Motor neuron (in vitro differentiated cells): ENCODE measurements at regions not wholly inside any gene's neighbourhood (a gene's known extent, or its start where the extent isn't known, plus 50 kb on each side); places are given as distances from the start of the nearest gene placed in this dataset.

Source experiments
- ATAC-seq, 8 experiments: fragments of 200-7000 bp; cut with Tn5 transposase; replicated peaks in 6 of 8; 2 replicates each; pipeline ENCODE4 v1.8.0; 2021; ENCODE audit warnings: mild to moderate bottlenecking in 8 of 8, moderate library complexity in 8 of 8
- H3K27ac ChIP-seq, 2 donors: fragments of 250-450 bp; sonication (Bioruptor Pico); 2 replicates each; pipeline ENCODE4 v1.9.0; 2021; ENCODE audit warnings: antibody characterized with exemption in 2 of 2, mild to moderate bottlenecking in 2 of 2, moderate library complexity in 1 of 2
- H3K4me1 ChIP-seq, 2 donors: fragments of 250-450 bp; sonication (Bioruptor Pico); replicated peaks in 1 of 2; 2 replicates each; pipeline ENCODE4 v1.6.1; 2021; ENCODE audit warnings: antibody characterized with exemption in 2 of 2, mild to moderate bottlenecking in 2 of 2, moderate library complexity in 1 of 2
- H3K4me3 ChIP-seq, 5 donors: fragments of 250-450 bp; sonication (Bioruptor Pico); 2 replicates each; pipeline ENCODE4 v1.9.0; 2021; ENCODE audit warnings: antibody characterized with exemption in 5 of 5, mild to moderate bottlenecking in 5 of 5, moderate library complexity in 4 of 5
- WGBS, 10 experiments: fragments of 450-650 bp; shearing (Covaris generic); methylation state at CpG; one replicate each; pipeline ENCODE4 v1.0.0; 2022; 5-methylcytosine and 5-hydroxymethylcytosine counted together
- in situ Hi-C, 9 experiments: fragments of 400-800 bp; cut with MboI; loops; one replicate each; pipeline ENCODE4 v1.15.0; 2021; ENCODE audit warnings: low sequenced_read_pairs in 9 of 9, low pct_unique_long_range_greater_than_20kb in 2 of 9; ENCODE audit not compliant: unreplicated experiment in 9 of 9

DNA sequence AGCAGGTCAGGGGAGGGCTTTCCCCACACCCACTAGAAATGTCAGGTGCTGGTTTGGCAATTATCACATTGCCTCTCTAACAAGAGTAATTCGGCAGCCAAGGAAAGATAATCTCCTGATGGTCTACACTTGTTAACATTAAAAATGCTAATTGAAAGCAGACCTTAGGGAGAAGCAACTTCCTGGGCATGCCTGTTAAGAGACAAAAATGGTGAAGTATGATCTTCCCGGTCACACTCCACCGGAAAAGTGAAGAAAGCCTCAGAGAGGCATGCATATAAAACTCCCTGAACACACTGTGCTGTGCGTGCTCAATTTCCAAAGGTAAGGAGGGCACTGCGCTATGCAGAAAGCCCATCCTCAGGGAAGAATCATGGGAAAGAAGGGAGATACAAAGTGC is 244.3 kb downstream of the FAM170A start:
- ATAC-seq, result no peak
- in situ Hi-C loops, result no loop called here
- H3K4me1 ChIP-seq, result no peaks in the 10 kb centered on the region
- 0 to 100% (median 75%) methylated on average over 1 to 5 of the region's 5 CpGs; no CpG with 5 or more reads in 1 of the 10 experiments for WGBS, 10 experiments
- H3K4me3 ChIP-seq, result no peak overlapping the region
- no peak overlapping the region for H3K27ac ChIP-seq

DNA sequence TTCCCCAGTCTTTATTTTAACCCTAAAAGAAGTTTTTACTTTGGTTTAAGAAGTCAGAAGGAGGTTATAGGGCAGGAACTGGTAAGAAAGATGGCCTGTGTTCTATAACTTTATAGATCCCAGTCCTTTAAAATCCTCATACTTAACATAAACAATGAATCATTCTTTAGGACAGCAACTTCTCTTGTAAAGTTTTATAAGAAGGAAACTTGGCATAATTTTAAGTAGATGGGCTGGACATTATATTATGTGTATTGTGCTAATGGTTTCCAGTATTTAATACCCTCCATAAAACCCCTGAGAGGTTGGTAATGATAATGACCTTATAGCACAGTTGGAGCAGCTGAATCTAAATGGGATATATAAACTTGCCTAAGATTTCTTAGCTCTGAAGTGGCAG is 247.2 kb downstream of the FAM170A start:
- in situ Hi-C loops, result no loop called here
- H3K4me3 ChIP-seq, result no peak overlapping the region
- no peak for ATAC-seq
- no peak overlapping the region for H3K27ac ChIP-seq
- no peaks in the 10 kb centered on the region for H3K4me1 ChIP-seq

DNA sequence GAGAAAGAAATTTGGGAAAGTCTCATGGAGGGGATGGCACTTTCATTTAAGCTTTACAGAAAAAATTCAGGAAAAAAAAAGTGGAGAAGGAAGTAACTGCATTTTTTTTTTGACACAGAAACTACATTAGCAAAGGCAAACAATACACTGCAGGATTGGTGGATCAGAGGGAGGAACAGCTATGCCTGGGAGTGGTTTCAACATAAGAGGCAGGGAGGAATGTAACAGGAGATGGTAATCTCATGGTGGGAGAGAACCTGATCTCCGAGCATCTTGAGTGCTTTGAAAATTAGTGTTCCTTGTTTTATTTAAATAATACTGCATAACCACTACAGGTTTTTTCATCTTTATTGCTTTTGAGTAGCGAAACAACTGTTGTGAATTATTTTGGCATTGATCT is 249.4 kb downstream of the FAM170A start:
- Histone ChIP-seq H3K4me1 (no peaks in the 10 kb centered on the region), H3K4me3 (no peak overlapping the region), H3K27ac (no peak overlapping the region)
- ATAC-seq, result peak in 3 of 8 experiments; percentile 38 to 63 (median 48)
- in situ Hi-C loops, result no loop called here
- WGBS, 10 experiments, result 8 to 83% (median 63%) methylated on average over 1 to 2 of the region's 2 CpGs; no CpG with 5 or more reads in 2 of the 10 experiments

DNA sequence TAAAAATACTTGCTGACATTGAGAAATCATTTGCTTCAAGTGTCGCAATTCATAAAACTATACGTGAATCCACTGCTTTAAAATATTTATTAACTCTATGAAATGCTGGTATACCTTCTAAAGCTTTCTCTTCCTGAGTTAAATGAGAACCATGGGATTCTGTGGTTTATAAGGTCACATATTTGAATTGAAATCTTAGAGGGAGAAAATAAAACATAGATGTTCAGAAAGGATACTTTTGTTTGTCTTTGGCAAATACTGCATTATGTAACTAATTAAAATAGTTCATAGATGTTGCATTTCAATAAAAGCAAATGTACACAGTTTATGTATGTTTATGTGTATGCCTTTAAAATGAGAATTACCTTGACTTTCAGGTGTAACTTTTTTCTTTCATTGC is 250.1 kb downstream of the FAM170A start:
- no peak for ATAC-seq
- H3K4me3 ChIP-seq, result no peak overlapping the region
- no peaks in the 10 kb centered on the region for H3K4me1 ChIP-seq
- H3K27ac ChIP-seq, result no peak overlapping the region
- in situ Hi-C loops, result no loop called here
- 38 to 100% (median 90%) methylated on average over 2 of the region's 2 CpGs; no CpG with 5 or more reads in 1 of the 10 experiments for WGBS, 10 experiments

DNA sequence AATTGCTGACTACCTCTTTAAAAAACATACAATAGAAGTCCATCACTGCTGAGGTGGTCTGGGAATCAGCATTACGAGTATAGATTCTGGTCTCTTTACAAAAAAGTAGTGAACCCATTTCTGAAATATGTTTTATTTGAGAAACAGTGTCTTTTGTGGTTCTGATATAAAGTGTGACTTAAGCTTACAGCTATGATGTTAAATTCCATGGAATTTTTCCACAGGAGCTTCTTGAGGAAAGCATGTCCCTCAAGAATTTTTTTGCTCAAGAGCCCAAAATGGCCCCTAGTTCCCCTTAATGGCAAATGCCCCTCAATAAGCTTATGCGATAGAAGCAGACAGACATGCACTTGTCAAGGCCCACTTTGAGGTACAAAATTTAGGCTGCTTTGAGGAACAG is 265.7 kb downstream of the FAM170A start:
- in situ Hi-C loops, result no loop called here
- Histone ChIP-seq H3K27ac (no peak overlapping the region), H3K4me1 (no peaks in the 10 kb centered on the region), H3K4me3 (no peak overlapping the region)
- no peak for ATAC-seq
- 0 to 100% (median 50%) methylated on average over 1 to 2 of the region's 2 CpGs; no CpG with 5 or more reads in 3 of the 10 experiments for WGBS, 10 experiments

DNA sequence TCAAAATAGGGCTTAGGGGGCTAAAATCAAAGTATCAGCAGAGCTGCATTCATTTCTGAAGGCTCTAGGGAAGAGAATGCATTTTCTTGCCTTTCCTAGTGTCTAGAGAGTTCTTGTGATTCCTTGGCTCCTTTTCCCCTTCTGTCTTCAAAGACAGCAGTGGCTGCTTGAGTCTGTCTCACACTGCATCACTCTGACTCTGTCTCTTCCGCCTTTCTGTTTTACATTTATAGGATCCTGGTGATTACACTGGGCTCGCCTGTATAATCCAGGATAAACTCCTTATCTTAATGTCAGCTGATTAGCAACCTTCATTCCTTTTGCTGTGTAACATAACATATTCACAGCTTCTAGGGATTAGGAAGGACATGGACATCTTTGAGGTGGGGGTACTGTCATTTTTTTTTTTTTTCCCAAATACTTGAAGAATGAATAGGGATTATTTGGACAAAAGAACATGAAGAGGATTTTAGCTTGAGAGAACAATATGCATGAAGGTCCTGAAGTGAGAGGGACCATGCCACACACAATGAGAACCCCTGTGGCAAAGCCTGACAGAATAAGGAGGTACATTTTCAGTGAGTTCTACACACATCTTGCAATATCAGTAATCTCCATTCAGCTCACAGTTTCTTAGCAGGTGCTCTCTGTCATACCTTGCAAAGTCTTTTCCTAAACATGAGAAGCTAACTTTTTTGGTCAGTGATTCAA is 267.6 kb downstream of the FAM170A start:
- 0 to 100% (median 80%) methylated on average over 1 to 2 of the region's 2 CpGs for WGBS, 10 experiments
- Histone ChIP-seq H3K4me1 (no peaks in the 10 kb centered on the region), H3K4me3 (no peak overlapping the region), H3K27ac (no peak overlapping the region)
- in situ Hi-C loops, result no loop called here
- no peak for ATAC-seq

DNA sequence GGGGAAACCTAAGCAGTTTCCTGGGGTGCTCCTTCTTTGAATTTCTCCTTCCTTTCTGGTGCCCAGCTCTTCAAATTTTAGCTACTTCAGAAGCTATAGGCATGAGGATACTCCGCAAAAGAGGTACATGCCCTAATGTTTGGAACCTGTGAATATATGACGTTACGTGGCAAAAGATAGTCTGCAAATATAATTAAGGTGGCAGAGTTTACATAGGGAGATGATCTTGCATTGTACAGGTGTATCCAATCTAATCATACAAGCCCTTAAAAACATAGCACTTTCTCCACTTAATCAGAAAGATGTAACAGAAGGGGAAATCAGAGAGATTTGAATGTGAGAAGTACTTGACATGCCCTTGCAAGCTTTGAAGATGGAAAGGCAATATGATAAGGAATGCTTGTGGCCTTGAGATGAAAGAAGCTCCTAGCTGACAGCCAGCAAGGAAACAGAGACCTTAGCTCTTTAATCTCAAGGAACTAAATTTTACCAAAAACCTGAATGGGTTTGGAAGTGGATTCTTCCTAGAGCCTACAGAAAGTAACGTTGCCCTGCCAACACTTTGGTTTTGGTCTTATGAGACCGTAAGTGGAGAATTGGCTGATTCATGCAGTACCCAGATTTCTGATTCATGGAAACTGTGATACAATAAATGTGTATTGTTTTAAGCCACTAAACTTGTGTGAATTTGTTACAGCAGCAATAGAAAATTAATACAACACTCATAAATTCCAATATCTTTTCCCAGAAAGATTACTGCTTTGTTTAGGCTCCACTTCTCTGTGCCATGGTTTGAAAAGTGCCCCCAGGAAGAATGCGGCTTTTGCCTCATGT is 268.4 kb downstream of the FAM170A start:
- in situ Hi-C loops, result no loop called here
- WGBS, 10 experiments, result 38 to 100% (median 82%) methylated on average over 2 to 6 of the region's 6 CpGs
- no peak for ATAC-seq
- H3K27ac ChIP-seq, result no peak overlapping the region
- H3K4me1 ChIP-seq, result no peaks in the 10 kb centered on the region
- no peak overlapping the region for H3K4me3 ChIP-seq

DNA sequence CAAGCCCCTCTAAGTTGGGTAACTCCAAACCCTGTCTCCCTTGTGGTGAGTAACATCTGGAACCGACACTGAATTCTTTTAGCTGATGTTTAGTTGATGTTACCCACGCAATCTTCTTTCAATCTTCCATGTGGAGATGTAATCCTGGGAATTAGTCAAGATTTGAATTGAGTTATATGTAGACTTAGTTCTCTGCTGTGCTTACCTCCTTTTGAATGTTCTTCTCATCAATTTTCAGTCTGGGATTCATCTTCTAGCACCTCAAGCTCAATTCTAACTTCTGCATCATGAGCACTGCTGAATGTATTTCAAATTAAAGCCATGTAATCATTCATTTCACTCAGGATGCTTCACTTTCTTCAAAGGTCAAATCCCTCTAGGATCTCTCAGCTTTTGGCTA is 270.6 kb downstream of the FAM170A start:
- no peak for ATAC-seq
- H3K27ac ChIP-seq, result no peak overlapping the region
- no peaks in the 10 kb centered on the region for H3K4me1 ChIP-seq
- 0 to 95% (median 58%) methylated on average over 1 to 2 of the region's 2 CpGs; no CpG with 5 or more reads in 1 of the 10 experiments for WGBS, 10 experiments
- no peak overlapping the region for H3K4me3 ChIP-seq
- in situ Hi-C loops, result no loop called here

DNA sequence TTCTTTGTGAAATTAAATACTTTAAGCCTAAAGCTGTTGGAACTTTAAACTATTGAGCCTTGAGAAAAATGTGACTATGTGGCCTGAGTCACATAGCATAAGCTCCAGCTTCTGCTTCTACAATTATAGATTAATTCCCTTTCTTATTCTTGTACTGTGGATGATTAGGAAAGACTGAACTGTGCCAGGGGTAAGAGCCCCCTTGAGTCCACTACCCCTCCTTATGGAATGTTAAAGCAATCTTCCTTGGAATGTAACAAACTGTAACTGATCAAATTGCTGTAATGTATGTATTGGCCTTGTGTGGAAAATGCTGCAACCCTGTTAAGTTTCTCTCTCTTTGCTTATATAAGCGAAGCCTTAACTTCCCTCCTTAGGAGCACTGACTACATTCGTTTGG is 273.2 kb downstream of the FAM170A start:
- Histone ChIP-seq H3K4me3 (no peak overlapping the region), H3K27ac (no peak overlapping the region), H3K4me1 (no peaks in the 10 kb centered on the region)
- in situ Hi-C loops, result no loop called here
- ATAC-seq, result no peak
- whole genome bisulfite sequencing, 10 experiments, result 23 to 100% (median 78%) methylated on average over 1 to 2 of the region's 2 CpGs

DNA sequence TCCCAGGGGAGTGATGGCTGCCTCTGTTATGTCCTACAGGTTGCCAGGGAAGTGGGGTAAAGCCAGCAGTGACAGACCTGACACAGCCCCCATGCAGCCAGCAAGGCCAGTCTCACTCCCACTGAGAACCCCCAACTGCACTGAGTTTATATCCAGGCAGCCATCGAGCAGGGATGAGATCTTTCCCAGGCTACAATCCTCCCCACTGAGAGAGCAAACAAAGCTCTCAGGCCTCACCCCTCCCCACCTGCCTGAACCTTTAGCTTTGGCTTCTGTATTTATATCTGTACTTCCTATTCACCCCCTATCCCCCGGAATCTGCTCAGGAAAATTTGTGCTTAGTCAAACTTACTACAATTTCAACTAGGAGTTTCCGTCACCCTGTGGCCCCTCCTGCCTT is 284.1 kb downstream of the FAM170A start:
- H3K4me1 ChIP-seq, result no peaks in the 10 kb centered on the region
- H3K4me3 ChIP-seq, result no peak overlapping the region
- in situ Hi-C loops, result no loop called here
- H3K27ac ChIP-seq, result no peak overlapping the region
- WGBS, 10 experiments, result 0 to 100% (median 83%) methylated on average over 1 to 3 of the region's 3 CpGs; no CpG with 5 or more reads in 3 of the 10 experiments
- no peak for ATAC-seq

DNA sequence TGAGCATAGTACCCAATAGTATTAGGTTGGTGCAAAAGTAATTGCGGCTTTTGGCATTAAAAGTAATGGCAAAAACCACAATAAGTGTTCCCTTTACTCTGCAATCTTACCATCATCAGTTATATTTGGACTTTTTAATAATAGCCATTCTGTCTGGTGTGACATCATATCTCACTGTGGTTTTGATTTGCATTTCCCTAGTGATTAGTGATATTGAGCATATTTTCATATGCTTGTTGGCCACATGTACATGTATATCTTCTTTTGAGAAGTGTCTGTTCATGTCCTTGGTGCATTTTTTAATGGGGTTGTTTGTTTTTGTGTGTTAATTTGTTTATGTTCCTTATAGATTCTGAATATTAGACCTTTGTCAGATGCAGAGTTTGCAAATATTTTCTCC is 289.9 kb downstream of the FAM170A start:
- Histone ChIP-seq H3K4me1 (no peaks in the 10 kb centered on the region), H3K4me3 (no peak overlapping the region), H3K27ac (no peak overlapping the region)
- in situ Hi-C loops, result no loop called here
- WGBS, 10 experiments, result 40 to 100% (median 80%) methylated on average over 1 of the region's 1 CpG; no CpG with 5 or more reads in 5 of the 10 experiments
- ATAC-seq, result no peak

DNA sequence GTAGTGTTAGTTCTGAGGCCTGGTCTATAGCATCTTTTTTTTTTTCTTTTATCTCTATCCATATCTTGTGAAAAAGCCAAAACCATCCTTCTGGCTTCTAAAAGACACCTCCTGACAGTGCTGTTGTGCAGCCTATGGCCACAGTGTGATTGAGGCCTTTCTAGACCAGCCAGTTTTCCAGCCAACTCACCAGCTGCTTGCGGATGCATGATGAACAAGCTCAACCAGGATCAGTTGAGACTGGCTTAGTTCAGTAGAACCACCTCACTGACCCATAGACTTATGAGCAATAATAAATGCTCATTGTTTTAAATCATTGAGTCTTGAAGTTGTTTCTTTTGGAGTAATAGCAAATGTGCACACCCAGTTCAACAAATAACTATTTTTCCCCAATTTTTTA is 296.9 kb downstream of the FAM170A start:
- WGBS, 10 experiments, result 17 to 100% (median 87%) methylated on average over 1 of the region's 1 CpG; no CpG with 5 or more reads in 4 of the 10 experiments
- no peak overlapping the region for H3K27ac ChIP-seq
- in situ Hi-C loops, result loop anchor here in 1 of 9 experiments (25.0 kb wide), 1 partner anchor 536 kb away; the partner anchor contains the start of gene PRR16
- no peaks in the 10 kb centered on the region for H3K4me1 ChIP-seq
- ATAC-seq, result no peak
- no peak overlapping the region for H3K4me3 ChIP-seq

DNA sequence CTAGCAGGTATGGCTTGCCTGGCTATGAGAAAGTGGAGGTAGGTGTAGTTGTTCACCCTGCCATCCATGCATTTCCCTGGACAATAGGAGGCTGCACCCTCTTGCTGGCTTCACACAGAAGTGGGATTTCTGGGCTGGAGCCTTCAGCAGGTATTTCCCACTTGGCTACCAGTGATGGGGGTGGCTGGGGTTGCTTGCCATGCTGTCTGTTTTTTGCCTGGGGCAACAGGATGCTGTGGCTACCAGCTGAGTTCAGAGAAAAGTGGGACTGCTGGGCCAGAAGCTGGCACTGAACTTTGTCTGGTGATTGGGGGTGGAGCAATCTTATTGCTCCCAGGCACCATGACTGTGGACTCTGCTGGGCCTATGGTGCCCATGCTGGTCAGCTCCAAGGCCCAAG is 299.6 kb downstream of the FAM170A start:
- Histone ChIP-seq H3K4me3 (no peak overlapping the region), H3K4me1 (no peaks in the 10 kb centered on the region), H3K27ac (no peak overlapping the region)
- in situ Hi-C loops, result loop anchor here in 1 of 9 experiments (25.0 kb wide), 1 partner anchor 533 kb away; the partner anchor contains the start of gene PRR16
- no peak for ATAC-seq
